Stimulated activated CD8-positive, alpha-beta memory T cell treated with anti-CD3 and anti-CD28 coated beads, Interleukin-4, amount 100 ng/mL, for 24 hours (primary cell): ENCODE measurements at regions not wholly inside any gene's neighbourhood (a gene's known extent, or its start where the extent isn't known, plus 50 kb on each side); places are given as distances from the start of the nearest gene placed in this dataset.
"Not testable (repeated sequence)": the region's sequence is repeated elsewhere in the genome, so short reads cannot be mapped to it uniquely, and the experiment has no call there.

Source experiments
- DNase-seq: peaks from one replicate; pipeline ENCODE4 v3.0.0-alpha.2; 2020; ENCODE audit warnings: low read depth

DNA sequence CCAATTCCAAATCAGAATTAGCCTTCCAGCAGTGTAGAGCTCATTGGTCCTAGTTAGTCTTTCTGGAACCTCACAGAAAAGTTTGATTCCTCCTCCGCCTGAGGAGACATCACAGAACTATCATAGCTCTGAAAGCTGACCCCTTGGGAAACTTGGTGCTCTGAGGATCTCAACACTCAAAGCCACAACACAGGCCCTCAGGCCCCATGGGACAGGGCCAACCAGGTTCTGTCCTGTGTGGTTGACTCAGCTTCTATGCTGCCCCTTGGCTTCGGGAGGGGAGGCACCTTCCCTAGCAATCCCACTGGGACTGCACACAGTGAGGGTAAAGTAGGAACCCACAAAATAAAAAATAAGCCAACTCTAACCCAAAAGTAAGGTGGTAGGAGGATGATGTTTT is 237.5 kb upstream of the ECI2 start:
- DNase-seq = no peak

DNA sequence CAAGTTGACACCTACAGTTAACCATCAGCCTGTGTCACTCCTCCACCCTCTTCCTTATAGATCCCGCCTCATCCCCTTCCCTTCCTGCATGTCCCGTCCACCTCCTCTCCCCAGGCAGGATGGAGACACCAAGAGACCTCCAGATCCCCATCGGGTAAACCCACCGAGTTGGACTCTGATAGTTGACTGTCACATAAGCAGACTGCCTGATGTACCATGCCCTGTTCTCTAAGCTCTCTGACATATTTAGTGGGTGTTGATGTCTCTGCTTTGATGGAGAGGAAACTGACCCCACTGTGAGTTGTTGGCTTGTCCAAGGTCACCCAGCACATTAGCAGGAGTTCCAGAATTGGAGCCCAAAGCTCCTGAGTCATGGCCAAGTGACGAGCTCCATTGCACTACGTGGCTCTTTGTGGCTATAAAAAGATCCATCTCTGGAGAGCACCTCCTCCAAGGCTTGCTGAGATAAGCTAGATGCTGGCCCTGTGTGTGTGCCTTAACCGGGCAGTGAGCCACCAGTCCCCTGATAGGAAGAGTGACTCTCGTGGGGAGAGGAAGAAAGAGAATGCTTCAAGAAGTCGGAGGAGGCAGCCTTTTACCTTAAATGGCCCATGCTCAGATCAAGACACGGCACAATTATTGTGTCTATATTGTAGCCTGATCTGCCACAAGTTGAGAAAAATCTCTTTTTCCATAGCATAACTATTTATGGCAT is 236.0 kb upstream of the ECI2 start:
- DNase-seq = no peak

DNA sequence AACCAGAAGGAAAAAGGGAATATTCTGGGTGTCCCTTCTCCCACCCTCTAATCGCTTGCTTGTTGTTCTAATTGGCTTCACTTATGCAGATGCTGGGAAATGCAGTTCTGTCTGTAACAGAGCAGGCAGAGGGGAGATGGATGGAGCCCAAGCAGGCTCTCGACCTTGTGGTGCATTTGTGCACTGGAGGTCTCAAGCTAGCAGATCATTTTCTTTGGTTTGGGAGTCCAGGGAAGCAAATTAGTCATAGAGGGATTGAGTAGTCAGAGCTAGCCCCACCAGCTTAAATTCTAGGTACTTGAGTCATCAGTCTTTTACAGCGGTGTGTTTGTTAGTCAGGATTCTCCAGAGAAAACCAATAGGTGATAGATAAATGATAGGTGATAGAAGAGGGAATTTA is 234.7 kb upstream of the ECI2 start:
- no peak for DNase-seq

DNA sequence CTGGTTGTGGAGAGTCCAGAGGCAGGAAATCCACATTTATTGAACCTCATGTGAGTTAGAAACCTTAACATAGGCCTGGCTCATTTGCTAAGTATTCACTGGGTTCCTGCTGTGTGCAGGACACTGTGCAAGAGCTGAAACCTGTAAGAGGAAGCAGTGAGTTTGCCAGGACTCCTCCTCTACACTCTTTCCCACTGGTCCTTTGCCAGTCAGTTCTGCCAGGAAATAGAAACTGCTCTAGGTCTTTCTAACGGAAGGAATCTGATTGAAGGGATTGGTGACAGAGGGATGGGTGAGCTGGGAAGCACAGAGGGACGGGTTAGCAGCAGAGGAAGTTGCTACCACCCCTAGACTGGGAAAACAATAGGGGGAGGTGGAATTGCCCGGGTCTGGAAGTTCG is 234.2 kb upstream of the ECI2 start:
- DNase-seq = no peak

DNA sequence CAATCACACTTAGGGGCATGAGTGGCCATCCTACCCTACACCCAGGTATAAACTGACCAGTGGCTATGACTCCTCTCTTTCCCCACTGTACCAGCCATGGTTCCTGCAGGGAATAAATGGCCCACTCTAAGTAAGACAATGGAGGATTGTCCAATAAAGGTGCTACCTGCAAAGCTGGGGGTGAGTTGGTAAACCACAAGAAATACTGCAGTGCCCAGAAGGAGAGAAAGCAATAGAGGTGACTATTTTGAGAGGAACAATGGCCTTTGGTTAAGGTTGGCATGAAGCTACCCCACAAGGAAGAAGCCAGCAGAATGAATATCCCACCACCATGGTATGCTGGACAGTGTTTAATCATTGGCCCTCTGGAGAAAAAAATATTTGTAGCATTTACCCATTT is 233.3 kb upstream of the ECI2 start:
- no peak for DNase-seq

DNA sequence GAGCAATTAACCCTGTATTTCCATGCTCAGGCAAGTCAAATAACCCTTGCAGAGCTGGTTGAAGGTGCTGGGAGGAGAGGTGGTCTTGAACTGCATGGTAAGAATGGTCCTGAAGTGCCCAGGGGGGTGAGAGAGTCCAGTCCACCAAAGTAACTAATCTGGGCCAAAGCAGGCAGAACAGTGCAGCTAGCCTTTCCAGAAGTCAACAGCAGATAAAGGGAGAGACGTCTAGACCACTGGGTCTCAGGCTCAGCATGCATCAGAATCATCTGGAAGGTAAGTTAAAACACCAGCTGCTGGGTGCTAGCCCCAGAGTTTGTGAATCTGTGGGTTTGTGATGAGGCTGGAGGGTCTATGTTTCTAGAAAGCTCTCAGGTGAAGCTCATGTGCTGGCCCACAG is 232.3 kb upstream of the ECI2 start:
- no peak for DNase-seq

DNA sequence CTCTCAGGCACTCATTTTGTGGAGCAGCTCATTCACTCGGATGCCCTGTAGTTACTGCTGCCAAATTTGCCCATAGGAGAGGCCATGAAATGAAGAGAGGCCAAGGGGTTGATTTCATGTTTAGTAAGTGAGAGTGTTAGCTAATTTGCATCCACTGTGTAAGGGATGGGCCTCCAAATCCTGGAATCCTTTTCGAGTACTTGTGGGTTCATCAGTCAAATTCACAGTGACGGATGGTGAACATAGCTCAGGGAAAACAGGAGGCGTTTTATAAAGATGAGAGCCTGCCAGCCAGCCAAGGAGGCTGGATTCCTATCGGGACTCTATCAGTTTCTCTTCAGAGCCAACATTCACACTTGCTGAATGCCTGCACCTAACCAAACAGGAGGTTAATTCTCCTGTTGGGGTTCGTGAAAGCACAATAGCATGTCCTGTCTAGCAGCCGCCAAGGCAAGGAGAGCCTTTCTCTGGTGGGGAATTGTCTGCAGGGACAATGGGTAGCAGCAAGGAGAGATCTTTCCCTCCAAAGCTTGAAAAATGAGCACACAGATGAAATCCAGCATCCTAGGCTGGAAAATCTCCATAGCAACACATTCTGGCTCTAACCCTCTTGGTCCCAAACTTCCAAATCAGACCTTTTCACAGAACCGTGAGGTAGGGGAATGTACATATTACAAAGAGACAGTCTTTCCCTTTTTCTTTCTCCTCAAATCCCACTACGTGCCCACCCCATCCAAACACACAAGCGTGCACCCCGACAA is 231.4 kb upstream of the ECI2 start:
- no peak for DNase-seq

DNA sequence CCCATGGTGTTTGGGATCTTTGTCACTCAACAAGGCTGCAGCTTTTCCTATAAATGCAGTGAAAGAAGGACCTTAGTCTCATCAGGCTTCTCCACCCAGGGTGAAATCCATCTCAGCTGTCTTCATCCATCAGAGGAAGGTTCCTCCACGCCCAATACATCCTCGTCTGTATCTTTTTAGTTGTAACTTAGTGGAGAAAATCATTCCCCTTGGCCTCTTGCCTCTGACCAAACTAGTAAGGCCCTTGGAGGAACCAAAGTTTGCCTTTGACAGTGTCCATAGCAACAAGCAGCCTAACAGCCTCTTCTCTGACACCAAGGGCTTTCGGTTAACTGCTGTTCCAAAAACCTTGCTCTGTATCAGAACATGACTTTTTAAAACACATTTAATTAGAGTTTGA is 230.3 kb upstream of the ECI2 start:
- DNase-seq = no peak

DNA sequence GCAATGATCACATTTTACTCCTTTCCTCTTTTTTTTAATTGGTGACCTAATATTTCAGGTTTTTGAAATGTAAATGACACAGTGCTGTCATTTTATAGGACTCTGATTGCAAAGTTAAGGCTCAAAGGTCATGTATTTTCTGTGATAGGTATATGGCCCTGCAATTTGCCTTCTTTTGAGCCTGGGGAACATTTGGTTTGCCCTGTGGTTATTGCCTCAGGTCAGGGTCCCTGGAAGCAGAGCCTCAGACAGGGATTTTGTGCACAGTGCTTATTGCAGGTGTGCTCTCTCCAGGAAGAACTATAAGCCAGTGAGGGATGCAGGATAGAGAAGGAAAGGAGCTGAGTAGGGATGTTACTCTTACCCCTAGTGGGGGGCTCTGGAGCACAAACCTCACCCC is 229.3 kb upstream of the ECI2 start:
- no peak for DNase-seq

DNA sequence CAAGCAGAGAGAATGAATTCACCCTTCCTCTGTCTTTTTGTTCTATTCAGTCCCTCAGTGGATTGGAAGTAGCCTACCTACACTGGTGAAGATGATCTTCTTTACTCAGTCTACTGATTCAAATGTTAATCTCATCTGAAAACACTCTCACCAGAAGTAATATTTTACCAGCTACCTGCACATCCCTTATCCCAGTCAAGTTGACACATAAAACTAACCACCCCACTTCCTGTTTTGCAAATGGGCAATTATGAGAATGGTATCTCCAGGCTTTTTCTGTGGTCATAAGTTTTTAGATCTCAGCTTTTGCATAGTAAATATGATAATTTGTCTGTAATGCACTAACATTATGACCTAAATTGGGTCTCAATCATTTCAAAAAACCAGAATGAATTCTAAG is 228.8 kb upstream of the ECI2 start:
- no peak for DNase-seq

DNA sequence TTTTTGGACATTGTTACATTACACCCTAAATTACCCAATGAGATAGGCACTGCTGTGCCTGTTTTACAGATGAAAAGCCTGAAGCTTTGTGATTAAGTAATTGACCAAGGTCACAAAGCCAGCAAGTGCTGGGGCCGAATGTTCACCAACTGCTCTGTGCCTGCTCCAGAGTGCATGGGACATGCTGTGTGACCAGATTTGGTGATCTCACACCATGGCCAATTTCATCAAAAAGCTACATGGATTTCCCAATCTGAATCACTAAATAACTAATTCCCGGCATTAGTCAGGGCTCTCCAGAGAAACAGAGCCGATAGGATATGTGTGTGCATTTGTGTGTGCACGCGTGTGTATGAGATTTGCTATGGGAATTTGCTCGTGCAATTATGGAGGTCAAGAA is 228.3 kb upstream of the ECI2 start:
- DNase-seq = no peak

DNA sequence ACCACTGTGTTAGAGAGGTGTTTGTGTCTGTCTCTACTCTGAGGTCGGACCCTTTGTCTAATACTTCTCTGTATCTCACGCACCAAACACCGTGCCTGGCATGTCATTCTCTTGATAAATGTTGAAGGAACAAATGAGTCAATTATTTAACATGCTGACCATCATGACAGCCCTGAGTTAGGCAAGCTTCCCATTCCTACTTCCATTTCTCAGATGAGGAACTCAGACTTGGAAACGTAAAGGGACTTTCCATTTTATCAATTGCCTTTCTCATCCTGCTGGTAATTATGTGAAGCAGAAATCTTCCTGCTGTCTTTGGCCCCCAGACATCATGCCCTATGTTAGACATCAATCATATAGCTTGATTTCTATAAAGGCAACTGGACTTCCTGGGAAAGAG is 227.0 kb upstream of the ECI2 start:
- DNase-seq = no peak

DNA sequence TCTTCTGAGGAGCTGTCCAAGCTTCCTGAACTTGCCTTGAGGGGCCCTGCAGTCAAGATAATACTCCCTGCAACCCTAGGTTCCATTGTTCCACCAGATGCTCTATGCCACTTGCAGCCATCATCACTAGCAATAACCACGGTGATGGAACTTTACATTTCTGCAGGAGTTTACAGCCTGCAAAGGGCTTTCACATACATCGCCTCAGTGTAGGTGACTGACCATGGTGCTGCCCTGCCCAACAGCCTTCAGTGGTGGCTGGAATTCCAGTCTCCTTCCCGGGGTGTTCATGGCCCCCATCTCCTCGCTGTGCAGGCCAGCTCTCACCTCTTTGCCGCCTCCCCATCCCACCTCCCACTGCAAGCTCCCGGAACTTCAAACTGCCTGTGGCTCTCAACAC is 225.5 kb upstream of the ECI2 start:
- no peak for DNase-seq

DNA sequence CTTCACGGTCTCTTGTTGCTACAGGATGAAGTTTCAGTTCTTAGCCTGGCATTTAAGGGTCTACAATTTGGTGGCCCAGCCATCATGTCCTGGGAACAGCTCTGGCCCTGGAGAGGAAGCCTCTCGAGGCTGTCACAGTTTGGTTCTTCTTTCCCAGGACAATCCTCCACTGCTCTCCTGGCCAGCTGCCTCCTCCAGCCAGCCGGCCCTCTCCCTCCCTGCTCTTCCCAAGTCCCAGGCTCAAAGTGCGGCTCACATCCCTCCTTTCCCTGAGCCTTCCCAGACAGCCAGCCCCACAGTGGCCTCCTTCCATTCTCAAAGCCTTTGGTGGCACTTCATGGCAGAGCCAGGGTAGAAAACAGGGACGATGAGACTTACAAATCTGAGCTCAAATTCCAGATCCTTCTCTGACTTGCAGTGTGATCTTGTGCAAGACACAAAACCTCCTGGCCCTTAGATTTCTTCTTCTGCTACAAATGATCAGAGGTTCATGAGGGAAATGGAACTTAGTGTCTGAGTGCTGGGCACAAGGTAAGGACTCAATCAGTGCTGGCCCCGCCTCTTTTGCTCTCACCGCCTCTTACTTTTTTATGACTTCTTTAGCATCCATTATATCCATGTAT is 223.8 kb upstream of the ECI2 start:
- DNase-seq = no peak

DNA sequence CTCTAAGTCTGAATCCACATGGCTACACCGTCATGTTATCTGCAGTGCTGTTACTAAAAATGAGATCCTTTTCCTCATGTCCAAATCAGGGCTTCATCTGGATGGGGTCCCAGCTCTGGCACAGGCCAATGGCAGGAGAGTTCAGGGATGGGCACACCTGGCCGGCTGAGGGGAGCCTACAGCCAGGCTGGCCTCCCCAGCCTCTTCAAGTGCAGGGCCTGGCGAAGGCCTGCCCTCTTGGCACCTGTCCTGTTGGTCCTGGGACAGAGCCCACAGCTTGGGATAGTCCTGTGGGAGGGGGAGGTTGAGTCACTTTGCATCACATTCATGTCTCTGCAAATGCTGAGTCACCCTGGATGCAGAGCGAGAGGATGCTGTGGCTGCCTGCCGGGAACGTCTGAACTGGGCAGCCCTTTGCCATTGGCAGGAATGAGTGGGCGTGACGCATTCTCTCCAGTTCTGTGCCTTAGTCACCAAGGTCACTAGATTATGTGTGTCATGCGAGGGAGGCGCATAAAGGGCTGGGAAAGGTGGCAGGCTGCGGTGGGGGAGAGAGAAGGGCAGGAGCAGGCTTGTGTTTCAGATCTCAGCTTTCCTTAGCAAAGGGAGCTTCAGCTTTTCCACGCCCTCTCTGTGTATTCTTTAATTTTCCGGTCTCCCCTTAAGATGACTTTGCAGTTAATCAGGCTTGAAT is 223.2 kb upstream of the ECI2 start:
- DNase-seq = no peak

DNA sequence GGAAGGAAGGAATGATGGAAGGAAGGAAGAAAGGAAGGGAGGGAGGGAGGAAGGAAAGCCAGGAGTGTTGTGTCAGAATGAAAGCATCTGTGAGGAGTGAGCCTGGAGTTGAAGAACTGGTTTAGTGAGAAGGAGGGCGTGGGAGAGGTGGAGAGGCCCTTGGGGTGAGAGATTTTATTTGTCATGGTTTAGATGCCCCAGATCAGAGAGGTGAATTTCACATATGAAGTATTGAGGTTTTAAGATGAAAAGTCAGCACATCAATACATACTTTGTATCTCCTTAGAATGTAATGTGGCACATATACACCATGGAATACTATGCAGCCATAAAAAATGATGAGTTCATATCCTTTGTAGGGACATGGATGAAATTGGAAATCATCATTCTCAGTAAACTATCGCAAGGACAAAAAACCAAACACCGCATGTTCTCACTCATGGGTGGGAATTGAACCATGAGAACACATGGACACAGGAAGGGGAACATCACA is 222.3 kb upstream of the ECI2 start:
- not testable (repeated sequence) for DNase-seq

DNA sequence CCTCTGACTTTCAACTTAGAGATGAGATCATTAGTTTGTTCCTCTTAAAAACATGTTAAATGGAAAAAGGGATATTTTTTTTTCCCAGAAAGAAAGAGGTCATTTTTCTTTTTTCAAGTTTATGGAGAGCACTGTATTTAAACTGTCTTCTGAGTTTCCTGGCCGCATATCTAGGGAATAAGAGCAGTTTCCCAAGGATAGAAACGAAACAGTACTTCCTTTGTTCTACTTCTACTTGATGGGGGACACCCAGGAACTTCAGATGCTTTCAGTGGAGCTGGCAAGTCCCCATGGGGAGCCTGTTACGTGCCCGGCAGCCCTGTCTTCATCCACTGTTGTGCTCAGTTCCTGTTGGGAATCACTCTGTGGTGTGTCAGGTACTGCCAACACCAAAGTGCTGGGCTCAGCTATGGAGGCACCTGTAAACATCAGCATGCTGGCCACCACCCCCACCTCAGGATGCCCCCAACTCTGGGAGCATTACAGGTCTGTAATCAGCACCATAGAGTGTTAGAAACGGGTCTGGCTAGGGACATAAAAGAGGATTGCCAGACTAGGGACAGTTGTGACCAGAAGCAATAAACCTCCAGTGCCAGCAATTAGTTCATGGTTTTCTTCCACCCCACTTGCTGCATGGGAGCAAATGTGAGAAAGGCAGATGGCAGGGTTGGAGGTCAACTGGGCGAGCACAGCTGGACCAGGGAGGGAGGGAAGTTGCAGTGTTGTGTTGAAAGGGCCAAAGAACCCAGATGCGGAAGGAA is 221.7 kb upstream of the ECI2 start:
- DNase-seq = no peak

DNA sequence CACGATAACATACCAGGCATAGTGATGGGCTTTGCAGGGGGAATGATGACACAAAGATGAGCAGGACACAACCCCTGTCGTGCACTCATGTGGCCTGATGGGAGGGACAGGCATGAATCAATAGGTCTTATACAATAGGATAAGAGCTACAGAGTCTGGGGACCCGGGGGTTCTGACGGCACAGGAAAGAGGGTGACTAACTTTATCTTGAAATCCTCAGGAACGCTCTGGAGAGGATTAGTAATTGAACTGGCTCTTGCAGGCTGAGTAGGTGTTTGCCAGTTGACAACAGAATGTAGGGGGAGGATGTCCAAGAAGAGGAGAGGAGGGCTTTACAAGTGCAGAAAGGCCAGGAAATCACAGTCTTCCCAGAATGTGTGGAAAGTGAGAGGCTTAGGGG is 219.9 kb upstream of the ECI2 start:
- no peak for DNase-seq

DNA sequence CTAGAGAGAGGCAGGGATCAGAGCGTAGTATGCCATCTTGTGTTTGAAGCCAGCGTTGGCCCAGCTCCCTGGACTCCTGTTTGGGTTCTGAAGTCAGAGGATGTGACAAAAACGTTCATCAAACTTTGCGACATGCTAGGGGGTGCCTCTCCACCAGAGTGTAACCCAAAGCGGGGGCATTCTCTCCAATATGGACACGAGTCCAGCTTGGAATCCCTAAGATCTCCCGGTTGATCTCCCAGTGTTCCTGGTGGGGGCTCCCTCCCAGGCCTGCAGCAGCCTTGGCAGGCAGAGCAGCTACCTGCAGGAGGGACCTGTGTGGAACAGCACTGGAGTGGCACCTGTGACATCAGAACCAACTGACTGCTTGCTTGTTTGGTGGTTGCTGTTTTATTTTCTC is 218.8 kb upstream of the ECI2 start:
- DNase-seq = no peak

DNA sequence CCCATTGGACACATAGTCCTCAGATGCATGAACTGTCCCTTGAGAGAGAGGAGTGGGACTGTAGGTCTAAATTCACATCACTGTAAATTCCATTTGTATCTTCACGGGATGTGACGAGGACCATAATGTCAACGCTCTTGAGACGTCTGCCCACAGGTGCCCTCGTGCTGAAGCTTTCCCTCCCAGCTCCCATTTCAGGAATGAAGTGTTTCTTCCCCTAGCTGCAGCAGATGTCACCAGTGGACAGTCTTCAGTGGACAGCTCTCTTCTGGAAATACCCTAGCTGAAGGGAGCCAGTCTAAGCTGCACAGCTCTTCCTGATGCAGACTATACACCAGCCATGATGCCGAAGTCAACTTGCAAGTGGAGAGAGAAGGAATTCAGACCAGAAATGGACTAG is 217.4 kb upstream of the ECI2 start:
- DNase-seq = no peak

DNA sequence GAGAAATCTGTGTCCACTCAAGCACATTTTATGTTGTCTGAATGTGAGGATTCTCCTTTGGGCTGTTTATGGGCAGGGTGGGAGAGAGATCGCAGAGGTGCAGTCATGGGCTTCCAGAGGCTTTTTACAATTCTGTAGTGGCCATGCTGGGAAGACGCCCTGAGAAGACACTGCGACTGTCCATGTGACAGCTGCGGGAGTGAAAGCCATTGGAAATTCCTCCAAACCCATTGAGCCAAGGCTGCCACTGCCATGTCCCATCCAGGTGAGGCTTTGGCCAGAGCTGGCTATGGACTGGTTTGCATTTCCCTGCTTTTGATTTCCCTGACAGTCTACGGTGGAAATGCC is 216.9 kb upstream of the ECI2 start:
- DNase-seq = no peak
